HG03460 (cell line): ENCODE measurements at regions not wholly inside any gene's neighbourhood (a gene's known extent, or its start where the extent isn't known, plus 50 kb on each side); places are given as distances from the start of the nearest gene placed in this dataset.

ENCODE experiments used
- ATAC-seq: cut with Tn5 transposase; IDR thresholded peaks from one replicate; pipeline ENCODE4 v1.9.1; 2021; ENCODE audit not compliant: unreplicated experiment

- ATAC-seq = no peak
Measured at GRCh38 chr5:167570431-167570830, 721.0 kb upstream of the WWC1 start.

DNA sequence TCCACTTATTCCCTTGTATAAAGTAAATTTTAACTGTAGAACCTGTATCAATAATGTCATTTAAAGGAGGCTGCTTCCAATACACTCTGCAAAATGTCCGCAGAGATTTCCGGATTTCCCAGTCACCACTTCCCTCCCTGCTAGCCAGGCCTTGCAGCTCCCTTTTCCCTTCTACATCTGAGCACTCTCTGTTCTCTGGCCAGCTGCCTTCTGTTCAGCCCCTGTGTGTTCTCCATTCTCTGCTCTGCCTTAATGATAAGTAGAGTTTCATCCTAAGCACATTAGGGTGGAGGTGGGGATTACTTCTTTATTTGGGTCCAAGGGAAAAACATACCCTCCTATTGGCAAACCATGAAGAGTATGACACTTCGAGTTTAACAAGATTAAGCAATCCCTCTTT is 719.6 kb upstream of the WWC1 start:
- ATAC-seq = no peak

DNA sequence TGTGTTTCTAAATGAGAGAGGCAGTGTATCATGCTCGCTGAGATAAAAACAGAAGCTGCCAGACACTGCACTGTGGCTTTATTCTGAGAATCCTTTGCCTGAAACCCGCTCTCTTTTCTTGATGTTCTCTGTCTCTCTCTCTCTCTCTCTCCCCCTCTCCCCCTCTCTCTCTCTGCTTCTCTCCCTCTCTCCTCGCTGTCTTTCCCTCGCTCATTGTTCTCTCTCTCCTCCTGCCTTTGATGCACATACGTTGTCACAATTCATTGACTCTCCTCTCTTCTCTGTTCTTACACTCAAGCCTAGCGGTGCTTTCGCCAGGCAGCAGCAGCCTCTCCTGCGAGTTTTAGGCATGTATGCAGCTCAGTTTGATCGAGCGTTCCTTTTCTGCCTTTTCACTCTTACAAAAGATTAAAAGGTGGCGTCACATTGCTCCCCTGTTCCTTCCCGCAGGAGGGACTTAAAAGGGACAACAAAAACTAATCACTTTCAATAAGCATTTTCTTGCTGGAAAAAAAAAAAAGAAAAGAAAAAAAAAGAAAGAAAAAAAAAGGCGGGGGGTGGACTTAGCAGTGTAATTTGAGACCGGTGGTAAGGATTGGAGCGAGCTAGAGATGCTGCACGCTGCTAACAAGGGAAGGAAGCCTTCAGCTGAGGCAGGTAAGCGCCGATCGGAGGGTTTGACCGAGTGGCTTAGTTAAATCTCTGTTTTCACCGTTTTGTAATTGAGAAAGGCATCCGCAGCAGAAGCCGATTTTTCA is 717.9 kb upstream of the WWC1 start:
- no peak for ATAC-seq

DNA sequence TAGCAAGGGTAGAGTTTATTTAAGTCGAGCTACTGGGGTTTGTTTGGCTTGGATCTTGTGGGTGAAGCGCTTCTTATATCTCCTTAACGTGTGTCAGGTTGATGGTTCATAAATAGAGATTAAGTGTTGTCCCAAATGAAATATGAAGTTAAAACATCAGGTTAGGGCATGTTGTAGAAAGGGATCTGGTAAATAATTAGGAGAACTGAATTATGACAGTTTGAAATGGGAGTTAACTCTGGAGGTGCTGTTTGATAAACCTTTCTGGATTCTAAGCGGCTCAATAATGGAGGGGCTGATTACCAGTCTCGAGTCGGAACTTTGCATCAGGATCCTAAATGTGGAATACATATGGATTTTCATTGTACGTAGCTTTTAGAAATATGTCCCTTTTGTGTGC is 717.0 kb upstream of the WWC1 start:
- ATAC-seq = no peak

DNA sequence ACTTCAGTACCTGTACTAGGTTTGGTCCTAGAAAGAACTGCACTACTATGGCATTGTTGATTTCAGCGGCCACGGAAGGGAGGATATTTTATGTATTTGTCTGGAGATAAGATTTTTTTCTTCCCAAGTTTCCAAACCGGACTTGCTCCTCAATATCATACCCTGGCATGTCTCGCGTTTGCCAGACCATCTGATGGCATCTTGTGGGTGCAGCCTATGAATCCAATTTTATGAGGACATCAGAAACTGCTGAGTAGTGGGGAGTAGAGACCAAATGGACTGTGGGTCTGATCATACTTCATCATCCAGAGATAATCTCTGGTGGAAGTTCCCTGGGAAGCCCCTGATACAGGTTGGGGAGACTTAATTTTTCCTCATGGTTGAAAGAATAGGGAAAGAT is 716.1 kb upstream of the WWC1 start:
- no peak for ATAC-seq

DNA sequence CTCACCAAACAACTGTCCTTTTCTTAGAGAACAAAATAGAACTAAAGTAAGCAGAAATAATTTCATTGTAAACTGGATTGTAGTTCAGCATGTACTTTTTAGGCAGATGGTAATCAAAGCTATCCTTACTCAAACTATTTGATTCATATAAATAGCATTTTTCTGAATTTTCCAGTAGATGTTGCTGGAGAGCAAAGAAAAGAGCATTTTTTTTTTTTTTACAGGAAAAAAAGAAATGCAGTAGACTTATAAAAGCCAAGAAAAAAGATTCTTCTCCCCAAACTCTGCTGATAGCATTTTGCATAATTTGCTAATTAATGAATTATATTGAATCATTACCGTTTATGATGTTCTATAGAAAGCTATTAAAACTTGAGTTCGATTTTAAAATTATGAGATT is 715.3 kb upstream of the WWC1 start:
- ATAC-seq = no peak

GRCh38 chr5:167576897-167577296 is 714.5 kb upstream of the WWC1 start:
- no peak for ATAC-seq

DNA sequence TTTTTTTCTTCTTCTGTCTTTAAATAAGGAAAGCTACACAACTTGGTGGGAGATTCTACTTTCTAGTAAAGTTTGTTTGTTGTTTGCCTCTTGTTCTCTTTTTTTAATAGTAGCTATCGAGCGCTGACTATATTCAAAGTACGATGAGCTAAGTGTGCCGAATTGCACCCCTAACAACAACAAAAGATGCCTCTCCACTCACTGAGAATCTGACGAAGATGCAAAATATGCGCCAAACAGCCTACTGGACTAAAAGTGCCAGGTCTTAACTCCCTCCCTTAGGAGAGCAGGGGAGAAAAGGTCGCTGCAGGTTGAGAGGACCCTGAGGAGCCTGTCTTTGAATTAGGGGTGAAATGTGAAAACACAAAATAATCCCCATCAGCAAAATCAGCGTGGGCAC is 713.8 kb upstream of the WWC1 start:
- no peak for ATAC-seq

GRCh38 chr5:167578977-167579692 is 712.3 kb upstream of the WWC1 start:
- ATAC-seq = no peak

GRCh38 chr5:167579693-167580055 is 711.8 kb upstream of the WWC1 start:
- no peak for ATAC-seq

DNA sequence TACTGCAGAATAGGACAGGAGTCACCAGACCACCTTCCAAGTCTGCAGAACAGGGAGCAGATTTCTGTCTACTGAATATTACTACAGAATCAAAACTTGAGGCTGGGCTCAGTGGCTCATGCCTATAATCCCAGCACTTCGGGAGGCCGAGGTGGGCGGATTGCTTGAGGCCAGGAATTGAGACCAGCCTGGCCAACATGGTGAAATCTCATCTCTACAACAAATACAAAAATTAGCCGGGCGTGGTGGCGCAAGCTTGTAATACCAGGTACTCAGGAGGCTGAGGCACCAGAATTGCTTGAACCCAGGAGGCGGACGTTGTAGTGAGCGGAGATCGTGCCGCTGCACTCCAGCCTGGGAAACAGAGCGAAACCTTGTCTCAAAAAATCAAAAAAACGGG is 710.8 kb upstream of the WWC1 start:
- no peak for ATAC-seq

GRCh38 chr5:167582283-167582682 is 709.2 kb upstream of the WWC1 start:
- no peak for ATAC-seq

DNA sequence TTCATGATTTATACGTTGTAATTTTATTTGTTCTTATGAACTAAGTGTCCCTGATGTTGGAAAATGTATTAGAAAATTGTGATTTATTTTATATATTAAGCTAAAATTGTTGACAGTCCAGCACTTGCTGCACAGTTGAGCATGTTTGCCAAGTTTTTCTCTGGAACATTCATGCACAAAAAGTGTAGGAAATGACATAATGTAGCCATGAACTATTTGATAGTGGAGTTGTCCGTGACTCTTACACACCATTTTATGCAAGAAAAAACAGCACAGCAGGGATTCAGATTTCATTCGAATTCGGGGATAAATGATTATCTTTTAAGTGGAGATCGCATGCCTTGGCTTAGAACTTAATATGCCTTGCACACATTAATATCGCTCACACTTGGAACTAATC is 708.6 kb upstream of the WWC1 start:
- no peak for ATAC-seq

- no peak for ATAC-seq
Measured at GRCh38 chr5:167585184-167585583, 706.3 kb upstream of the WWC1 start.

DNA sequence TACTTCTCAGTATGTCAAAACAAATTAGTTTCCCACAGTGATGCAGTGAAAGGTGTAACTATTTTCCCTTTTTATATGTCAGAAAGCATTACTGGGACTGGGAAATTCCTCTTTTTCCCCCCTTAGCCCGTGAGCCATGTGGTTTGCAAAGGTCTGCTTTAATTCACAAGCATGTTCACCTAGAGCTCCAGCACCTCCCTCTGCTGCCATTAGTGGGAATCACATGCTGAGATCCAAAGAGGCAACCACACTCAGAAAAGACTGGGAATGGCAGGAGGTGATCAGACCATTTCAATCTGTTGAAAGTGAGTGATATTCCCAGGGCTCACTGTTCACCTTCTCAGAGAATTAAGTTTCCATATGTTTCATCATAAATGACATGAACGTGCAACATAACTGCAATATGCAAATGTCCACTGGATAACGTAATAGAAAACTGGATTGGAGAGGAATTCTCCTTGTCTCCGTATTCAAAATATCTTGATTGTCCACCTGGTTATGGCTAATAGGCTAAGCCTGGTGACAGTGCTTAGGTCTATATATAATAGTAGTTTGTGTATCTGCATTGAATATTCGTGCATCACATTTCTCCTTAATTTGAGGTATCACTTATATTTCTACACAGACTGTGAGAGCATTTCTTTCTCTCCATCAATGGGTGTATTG is 703.5 kb upstream of the WWC1 start:
- no peak for ATAC-seq

DNA sequence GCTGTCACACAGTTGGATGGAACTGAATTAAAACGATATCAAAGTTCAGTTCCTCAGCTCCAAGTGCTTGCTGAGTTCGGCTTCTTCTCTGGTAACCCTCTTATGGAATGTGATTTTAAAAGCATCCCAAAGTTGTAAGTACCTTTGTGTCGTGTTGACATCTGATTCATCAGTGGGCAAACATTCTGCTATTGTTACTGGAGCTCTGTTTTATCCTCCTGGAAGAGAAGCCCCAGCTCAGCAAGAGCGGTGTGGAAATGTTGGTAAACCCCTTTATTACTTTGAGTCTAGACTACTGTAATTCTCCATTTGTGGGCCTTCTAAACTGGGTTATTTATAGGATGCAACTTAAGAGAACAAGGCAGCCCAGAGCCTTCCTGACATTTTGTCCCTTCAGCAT is 699.3 kb upstream of the WWC1 start:
- no peak for ATAC-seq

DNA sequence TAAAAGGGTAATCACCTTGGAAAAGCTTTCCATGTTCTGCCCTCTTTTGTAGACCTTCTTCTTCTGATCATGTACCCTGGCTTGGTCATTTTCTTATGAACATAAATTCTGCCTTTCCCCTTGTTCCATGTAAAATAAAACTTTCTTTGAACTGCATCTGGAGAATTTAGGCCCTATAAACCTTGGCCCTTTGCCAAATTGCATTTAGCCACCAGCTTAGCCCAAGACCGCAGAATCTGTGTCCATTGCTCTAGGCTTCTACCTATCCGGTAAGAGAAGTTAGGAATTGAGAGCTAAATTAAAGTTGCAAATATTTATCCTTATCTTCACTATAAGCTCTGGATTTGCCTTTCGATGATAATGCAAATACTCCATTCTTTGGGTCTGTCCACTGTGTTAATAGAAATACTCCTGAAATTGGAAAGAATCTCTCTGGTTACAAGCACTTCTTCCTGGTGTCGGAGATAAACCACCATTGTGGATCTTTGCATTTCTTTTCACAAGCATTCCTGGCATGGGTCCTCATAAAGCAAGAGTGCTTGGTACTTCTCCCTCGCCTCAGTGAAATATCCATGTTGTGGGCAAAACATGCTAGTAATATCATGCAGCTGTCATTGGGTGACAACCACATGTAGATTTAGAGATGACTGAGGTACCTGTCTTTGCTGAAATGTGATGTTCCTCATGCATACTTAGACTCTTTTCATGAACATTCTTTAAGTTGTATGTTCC is 698.0 kb upstream of the WWC1 start:
- no peak for ATAC-seq

- ATAC-seq = no peak
Measured at GRCh38 chr5:167594061-167594435, 697.4 kb upstream of the WWC1 start.

DNA sequence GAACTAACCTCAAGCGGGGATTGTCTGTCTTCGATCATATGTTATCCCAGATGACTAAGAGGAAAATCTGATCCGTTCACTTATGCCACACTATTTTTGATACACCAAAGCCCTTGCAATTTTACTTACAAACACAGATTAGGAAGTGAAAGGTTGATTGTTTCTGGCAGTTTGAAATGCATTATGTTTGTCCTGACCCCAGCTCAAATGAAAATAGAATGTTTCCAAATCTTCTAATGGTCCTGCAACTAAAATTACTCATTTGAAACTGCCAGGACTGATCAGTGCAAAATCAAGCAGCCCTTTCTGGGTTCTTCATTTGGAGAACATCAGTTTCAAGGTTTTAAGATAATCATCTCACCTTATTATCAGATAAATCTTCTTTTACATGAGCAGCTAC is 696.7 kb upstream of the WWC1 start:
- ATAC-seq = no peak

GRCh38 chr5:167595196-167595595 is 696.2 kb upstream of the WWC1 start:
- no peak for ATAC-seq

- no peak for ATAC-seq
Measured at GRCh38 chr5:167598166-167598565, 693.3 kb upstream of the WWC1 start.

DNA sequence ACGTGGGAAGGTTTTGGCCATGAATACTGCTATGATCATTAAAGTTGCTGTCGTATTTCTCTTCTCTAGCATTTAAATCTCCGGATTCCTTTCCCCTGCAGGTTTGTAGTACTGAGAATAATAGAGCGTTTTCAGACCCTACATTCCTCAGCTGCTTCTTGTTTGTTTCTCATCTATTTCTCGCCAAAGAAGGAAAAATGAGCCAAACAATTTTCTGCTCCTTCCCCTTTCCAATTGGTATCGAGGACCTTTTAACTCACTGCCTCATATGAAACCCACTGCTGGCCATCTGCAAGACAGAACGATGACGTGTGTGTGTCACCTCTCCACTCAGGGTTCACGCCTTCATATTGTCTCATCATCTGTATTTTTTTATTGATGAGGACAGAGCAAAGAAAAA is 689.4 kb upstream of the WWC1 start:
- no peak for ATAC-seq
